ENCODE measurements at regions not wholly inside any gene's neighbourhood (a gene's known extent, or its start where the extent isn't known, plus 50 kb on each side); places are given as distances from the start of the nearest gene placed in this dataset.

- TF ChIP-seq CTCF (IDR thresholded peaks at IDR 0.05; ENCODE audit: poor library complexity, severe bottlenecking) (no peak), SMC3 (conservative IDR thresholded peaks at IDR 0.05; ENCODE audit: poor library complexity) (no peak), RAD21 (conservative IDR thresholded peaks at IDR 0.05) (no peak), POLR2AphosphoS5 (IDR thresholded peaks at IDR 0.05) (no peak)
- TF ChIP-seq, protein P1, sequence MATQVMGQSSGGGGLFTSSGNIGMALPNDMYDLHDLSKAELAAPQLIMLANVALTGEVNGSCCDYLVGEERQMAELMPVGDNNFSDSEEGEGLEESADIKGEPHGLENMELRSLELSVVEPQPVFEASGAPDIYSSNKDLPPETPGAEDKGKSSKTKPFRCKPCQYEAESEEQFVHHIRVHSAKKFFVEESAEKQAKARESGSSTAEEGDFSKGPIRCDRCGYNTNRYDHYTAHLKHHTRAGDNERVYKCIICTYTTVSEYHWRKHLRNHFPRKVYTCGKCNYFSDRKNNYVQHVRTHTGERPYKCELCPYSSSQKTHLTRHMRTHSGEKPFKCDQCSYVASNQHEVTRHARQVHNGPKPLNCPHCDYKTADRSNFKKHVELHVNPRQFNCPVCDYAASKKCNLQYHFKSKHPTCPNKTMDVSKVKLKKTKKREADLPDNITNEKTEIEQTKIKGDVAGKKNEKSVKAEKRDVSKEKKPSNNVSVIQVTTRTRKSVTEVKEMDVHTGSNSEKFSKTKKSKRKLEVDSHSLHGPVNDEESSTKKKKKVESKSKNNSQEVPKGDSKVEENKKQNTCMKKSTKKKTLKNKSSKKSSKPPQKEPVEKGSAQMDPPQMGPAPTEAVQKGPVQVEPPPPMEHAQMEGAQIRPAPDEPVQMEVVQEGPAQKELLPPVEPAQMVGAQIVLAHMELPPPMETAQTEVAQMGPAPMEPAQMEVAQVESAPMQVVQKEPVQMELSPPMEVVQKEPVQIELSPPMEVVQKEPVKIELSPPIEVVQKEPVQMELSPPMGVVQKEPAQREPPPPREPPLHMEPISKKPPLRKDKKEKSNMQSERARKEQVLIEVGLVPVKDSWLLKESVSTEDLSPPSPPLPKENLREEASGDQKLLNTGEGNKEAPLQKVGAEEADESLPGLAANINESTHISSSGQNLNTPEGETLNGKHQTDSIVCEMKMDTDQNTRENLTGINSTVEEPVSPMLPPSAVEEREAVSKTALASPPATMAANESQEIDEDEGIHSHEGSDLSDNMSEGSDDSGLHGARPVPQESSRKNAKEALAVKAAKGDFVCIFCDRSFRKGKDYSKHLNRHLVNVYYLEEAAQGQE (IDR thresholded peaks at IDR 0.05; ENCODE audit: borderline replicate concordance), result no peak
Observed at GRCh38 chr22:25485626-25486545, 78.6 kb upstream of the GRK3 start.
